ENCODE measurements at regions not wholly inside any gene's neighbourhood (a gene's known extent, or its start where the extent isn't known, plus 50 kb on each side); places are given as distances from the start of the nearest gene placed in this dataset.

GRCh38 chr6:19603721-19604120 lies 233.4 kb upstream of the ID4 start:
- Histone ChIP-seq H3K27me3 (replicated peaks in 1 of 2; ENCODE audit: control insufficient read depth in 2 of 2, insufficient read depth in 2 of 2, low read length in 1 of 2) (no peaks in the 10 kb centered on the region), H3K4me3 (no peak overlapping the region), H3K36me3 (ENCODE audit: control insufficient read depth in 2 of 2, insufficient read depth in 2 of 2, low read length in 1 of 2) (no peaks in the 10 kb centered on the region), H2AFZ (ENCODE audit: control insufficient read depth, low read depth, low read length) (no peak overlapping the region), H3K9me3 (replicated peaks; ENCODE audit: control insufficient read depth, insufficient read depth, low read length) (no peaks in the 10 kb centered on the region), H3K4me1 (ENCODE audit: control insufficient read depth, insufficient read depth, low read length) (no peaks in the 10 kb centered on the region), H3K9ac (ENCODE audit: control insufficient read depth, insufficient read depth, low read length) (no peak overlapping the region), H3K4me2 (ENCODE audit: control insufficient read depth, insufficient read depth) (no peak overlapping the region), H4K20me1 (ENCODE audit: control insufficient read depth, insufficient read depth) (no peaks in the 10 kb centered on the region), H3K79me2 (ENCODE audit: control insufficient read depth, insufficient read depth, low read length) (no peaks in the 10 kb centered on the region), H3K27ac (ENCODE audit: control insufficient read depth, insufficient read depth) (no peak overlapping the region)
- FAIRE-seq (no peak), ATAC-seq (no peak), DNase-seq (ENCODE audit: low read depth, low spot score) (no peak)
- POLR2A ChIA-PET, result no interaction called here
- SMC1A ChIA-PET (ENCODE audit: uncharacterized antibody, unreplicated experiment), result no interaction called here
- in situ Hi-C loops (cut with MboI), result no loop called here
- WGBS (ENCODE audit: insufficient coverage, insufficient replicate concordance, low lambda C conversion rate, missing lambda C conversion rate), result 0% methylated on average over 1 of the region's 1 CpG
- intact Hi-C loops (cut with micrococcal nuclease; ENCODE audit: unreplicated experiment), result no loop called here
- CTCF ChIA-PET, result no interaction called here
- no TSS peak for BruUV-seq (replicated peaks)
- RAD21 ChIA-PET (ENCODE audit: unreplicated experiment), result no interaction called here
- TF ChIP-seq IRF5 (IDR thresholded peaks at IDR 0.05; ENCODE audit: borderline replicate concordance) (no peak), TCF12 (IDR thresholded peaks at IDR 0.05; ENCODE audit: low read depth, low read length) (no peak), ZBTB40 (IDR thresholded peaks at IDR 0.05; ENCODE audit: borderline replicate concordance) (no peak), MLLT1 (IDR thresholded peaks at IDR 0.05) (no peak), FOS (IDR thresholded peaks at IDR 0.05; ENCODE audit: borderline replicate concordance, extremely low read depth, insufficient read length) (no peak), TBL1XR1 (IDR thresholded peaks at IDR 0.05; ENCODE audit: low read depth, low read length) (no peak), KAT2A (conservative IDR thresholded peaks at IDR 0.05; ENCODE audit: control insufficient read depth, low read depth, low read length) (no peak), WRNIP1 (IDR thresholded peaks at IDR 0.05; ENCODE audit: borderline replicate concordance, low read depth, low read length) (no peak)

All from GM12878 (cell line).